ENCODE measurements at regions not wholly inside any gene's neighbourhood (a gene's known extent, or its start where the extent isn't known, plus 50 kb on each side); places are given as distances from the start of the nearest gene placed in this dataset.

DNA sequence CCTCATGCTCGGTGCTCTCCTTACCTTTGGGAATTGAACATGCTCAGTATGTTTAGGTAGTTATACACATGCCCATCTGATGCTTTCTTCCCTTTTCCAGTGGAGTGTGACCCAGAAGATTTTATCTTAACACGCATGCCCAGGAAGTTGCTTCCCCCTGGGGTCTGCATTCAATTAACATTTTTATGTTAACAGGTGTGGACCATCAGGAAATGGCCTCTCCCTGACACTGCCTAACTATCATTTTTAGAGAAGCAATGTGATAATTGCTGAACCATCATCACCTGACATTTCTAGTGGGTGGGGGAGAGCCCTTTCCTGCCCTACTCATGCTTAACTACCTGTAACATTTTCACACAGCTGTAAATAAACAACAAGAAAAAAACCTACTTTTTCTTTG is 55.1 kb upstream of the TGFBR2 start:
- 71 to 83% (median 82%) methylated on average over 2 of the region's 2 CpGs for whole genome bisulfite sequencing, 3 donors
- H3K4me3 ChIP-seq, result no peak overlapping the region
- no peaks in the 10 kb centered on the region for H3K4me1 ChIP-seq (ENCODE audit: insufficient read depth)
- TF ChIP-seq POLR2A (IDR thresholded peaks at IDR 0.05) (no peak), EP300 (IDR thresholded peaks at IDR 0.05) (no peak)
- TF ChIP-seq, protein P1, sequence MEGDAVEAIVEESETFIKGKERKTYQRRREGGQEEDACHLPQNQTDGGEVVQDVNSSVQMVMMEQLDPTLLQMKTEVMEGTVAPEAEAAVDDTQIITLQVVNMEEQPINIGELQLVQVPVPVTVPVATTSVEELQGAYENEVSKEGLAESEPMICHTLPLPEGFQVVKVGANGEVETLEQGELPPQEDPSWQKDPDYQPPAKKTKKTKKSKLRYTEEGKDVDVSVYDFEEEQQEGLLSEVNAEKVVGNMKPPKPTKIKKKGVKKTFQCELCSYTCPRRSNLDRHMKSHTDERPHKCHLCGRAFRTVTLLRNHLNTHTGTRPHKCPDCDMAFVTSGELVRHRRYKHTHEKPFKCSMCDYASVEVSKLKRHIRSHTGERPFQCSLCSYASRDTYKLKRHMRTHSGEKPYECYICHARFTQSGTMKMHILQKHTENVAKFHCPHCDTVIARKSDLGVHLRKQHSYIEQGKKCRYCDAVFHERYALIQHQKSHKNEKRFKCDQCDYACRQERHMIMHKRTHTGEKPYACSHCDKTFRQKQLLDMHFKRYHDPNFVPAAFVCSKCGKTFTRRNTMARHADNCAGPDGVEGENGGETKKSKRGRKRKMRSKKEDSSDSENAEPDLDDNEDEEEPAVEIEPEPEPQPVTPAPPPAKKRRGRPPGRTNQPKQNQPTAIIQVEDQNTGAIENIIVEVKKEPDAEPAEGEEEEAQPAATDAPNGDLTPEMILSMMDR (IDR thresholded peaks at IDR 0.05), result no peak
- no peaks in the 10 kb centered on the region for H3K27me3 ChIP-seq
- intact Hi-C loops (cut with DNase I), result no loop called here
- DNase-seq, result no peak
- H3K9me3 ChIP-seq, result no peaks in the 10 kb centered on the region
- H3K36me3 ChIP-seq, result no peaks in the 10 kb centered on the region
- H3K27ac ChIP-seq, result no peak overlapping the region

DNA sequence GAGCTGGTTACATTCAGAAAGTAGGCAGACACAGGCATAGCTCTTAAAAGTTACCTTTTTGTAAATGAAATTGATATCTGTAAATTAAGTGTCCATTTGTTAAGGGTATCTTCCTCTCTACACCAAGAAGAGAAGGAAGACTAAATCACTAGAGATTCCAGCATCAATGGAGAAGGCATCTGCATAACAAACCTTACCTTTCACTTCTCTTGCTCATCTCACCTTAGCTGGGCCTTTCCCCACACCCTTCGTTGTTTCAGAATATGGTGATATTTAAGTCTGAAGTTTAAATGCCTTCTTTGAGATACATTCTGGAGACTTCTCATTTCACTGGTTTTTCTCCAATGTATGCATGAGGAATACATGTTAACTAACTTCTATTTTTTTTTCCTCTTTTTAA is 54.5 kb upstream of the TGFBR2 start:
- no peaks in the 10 kb centered on the region for H3K27me3 ChIP-seq
- TF ChIP-seq, protein P1 (IDR thresholded peaks at IDR 0.05), result no peak
- no peak for TF ChIP-seq POLR2A (IDR thresholded peaks at IDR 0.05)
- no peak for TF ChIP-seq EP300 (IDR thresholded peaks at IDR 0.05)
- no peak overlapping the region for H3K27ac ChIP-seq
- DNase-seq, result no peak
- no peaks in the 10 kb centered on the region for H3K9me3 ChIP-seq
- no peaks in the 10 kb centered on the region for H3K36me3 ChIP-seq
- intact Hi-C loops (cut with DNase I), result no loop called here
- WGBS, 3 donors, result 84 to 88% (median 88%) methylated on average over 1 of the region's 1 CpG
- H3K4me3 ChIP-seq, result no peak overlapping the region
- no peaks in the 10 kb centered on the region for H3K4me1 ChIP-seq (ENCODE audit: insufficient read depth)

DNA sequence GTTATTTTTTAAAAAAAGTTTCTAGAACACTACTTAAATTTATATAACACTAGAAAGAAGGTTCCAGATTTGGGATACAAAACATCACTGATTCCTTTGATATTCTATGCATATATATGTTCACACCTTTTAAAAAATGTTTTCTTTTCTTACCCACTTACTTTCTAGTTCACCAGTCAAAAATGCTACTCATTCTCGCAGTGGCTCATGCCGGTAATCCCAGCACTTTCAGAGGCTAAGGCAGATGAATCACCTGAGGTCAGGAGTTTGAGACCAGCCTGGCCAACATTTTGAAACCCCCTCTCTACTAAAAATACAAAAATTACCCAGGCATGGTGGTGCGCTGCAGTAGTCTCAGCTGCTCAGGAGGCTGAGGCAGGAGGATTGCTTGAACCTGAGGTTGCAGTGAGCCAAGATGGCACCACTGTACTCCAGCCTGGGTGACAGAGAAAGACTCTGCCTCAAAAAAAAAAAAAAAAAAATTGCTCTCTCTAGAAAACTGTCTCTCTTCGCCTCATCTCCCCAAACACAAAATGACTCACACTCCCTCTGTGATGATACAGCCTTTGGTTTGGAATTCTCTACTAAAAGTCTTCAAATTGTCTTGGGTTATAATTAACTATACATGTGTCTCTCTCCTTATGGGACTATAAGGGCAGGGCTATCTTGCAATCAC is 52.6 kb upstream of the TGFBR2 start:
- intact Hi-C loops (cut with DNase I), result no loop called here
- Histone ChIP-seq H3K27me3 (no peaks in the 10 kb centered on the region), H3K4me1 (ENCODE audit: insufficient read depth) (no peaks in the 10 kb centered on the region), H3K4me3 (no peak overlapping the region), H3K27ac (no peak overlapping the region), H3K36me3 (no peaks in the 10 kb centered on the region), H3K9me3 (no peaks in the 10 kb centered on the region)
- 86 to 95% (median 92%) methylated on average over 4 of the region's 4 CpGs for WGBS, 3 donors
- TF ChIP-seq POLR2A (IDR thresholded peaks at IDR 0.05) (no peak), EP300 (IDR thresholded peaks at IDR 0.05) (no peak)
- TF ChIP-seq, protein P1 (IDR thresholded peaks at IDR 0.05), result no peak
- DNase-seq, result no peak

DNA sequence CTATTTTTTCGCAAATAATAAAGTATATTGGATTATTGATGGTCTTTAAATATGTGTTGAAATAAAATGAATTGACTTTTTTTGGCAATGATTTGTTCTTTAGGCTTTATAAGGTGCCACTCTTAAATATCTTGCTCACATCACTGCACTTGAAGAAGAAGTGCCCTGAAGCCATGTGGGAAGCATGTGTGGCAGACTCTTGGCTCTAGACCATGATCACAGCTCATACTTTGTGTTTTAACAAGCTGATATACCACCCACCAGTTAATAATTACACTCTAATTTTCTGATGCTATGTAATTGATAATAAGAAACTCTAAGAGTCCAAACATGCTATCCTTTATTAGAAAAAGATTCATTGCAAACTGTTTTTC is 52.1 kb upstream of the TGFBR2 start:
- WGBS, 3 donors, result 90 to 92% (median 92%) methylated on average over 1 of the region's 1 CpG
- Histone ChIP-seq H3K27ac (no peak overlapping the region), H3K4me3 (no peak overlapping the region), H3K27me3 (no peaks in the 10 kb centered on the region), H3K4me1 (ENCODE audit: insufficient read depth) (no peaks in the 10 kb centered on the region), H3K36me3 (no peaks in the 10 kb centered on the region), H3K9me3 (no peaks in the 10 kb centered on the region)
- TF ChIP-seq POLR2A (IDR thresholded peaks at IDR 0.05), result no peak
- TF ChIP-seq, protein P1 (IDR thresholded peaks at IDR 0.05), result no peak
- TF ChIP-seq EP300 (IDR thresholded peaks at IDR 0.05), result no peak
- intact Hi-C loops (cut with DNase I), result no loop called here
- DNase-seq, result no peak
